ENCODE measurements at regions not wholly inside any gene's neighbourhood (a gene's known extent, or its start where the extent isn't known, plus 50 kb on each side); places are given as distances from the start of the nearest gene placed in this dataset.

DNA sequence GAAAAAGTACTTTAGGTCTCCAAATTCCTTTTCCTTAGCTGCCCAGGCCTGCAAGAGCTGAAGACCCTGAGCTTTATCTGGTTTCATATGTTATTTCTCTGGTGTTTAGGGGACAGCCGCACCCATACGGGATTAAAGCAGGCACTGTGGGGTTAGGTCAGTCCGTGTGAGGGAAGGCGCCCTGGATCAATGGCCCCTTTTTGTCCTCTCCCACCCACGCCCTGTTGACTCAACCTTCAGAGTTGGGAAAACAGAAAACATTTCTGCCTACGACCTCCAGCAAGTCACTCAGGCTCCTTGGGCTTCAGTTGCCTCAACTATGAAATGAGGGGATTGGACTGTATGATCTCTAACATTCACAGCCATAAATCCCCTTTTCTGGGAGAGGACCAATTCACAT is 55.2 kb upstream of the BARX2 start (continued):
- TF ChIP-seq, protein P1, sequence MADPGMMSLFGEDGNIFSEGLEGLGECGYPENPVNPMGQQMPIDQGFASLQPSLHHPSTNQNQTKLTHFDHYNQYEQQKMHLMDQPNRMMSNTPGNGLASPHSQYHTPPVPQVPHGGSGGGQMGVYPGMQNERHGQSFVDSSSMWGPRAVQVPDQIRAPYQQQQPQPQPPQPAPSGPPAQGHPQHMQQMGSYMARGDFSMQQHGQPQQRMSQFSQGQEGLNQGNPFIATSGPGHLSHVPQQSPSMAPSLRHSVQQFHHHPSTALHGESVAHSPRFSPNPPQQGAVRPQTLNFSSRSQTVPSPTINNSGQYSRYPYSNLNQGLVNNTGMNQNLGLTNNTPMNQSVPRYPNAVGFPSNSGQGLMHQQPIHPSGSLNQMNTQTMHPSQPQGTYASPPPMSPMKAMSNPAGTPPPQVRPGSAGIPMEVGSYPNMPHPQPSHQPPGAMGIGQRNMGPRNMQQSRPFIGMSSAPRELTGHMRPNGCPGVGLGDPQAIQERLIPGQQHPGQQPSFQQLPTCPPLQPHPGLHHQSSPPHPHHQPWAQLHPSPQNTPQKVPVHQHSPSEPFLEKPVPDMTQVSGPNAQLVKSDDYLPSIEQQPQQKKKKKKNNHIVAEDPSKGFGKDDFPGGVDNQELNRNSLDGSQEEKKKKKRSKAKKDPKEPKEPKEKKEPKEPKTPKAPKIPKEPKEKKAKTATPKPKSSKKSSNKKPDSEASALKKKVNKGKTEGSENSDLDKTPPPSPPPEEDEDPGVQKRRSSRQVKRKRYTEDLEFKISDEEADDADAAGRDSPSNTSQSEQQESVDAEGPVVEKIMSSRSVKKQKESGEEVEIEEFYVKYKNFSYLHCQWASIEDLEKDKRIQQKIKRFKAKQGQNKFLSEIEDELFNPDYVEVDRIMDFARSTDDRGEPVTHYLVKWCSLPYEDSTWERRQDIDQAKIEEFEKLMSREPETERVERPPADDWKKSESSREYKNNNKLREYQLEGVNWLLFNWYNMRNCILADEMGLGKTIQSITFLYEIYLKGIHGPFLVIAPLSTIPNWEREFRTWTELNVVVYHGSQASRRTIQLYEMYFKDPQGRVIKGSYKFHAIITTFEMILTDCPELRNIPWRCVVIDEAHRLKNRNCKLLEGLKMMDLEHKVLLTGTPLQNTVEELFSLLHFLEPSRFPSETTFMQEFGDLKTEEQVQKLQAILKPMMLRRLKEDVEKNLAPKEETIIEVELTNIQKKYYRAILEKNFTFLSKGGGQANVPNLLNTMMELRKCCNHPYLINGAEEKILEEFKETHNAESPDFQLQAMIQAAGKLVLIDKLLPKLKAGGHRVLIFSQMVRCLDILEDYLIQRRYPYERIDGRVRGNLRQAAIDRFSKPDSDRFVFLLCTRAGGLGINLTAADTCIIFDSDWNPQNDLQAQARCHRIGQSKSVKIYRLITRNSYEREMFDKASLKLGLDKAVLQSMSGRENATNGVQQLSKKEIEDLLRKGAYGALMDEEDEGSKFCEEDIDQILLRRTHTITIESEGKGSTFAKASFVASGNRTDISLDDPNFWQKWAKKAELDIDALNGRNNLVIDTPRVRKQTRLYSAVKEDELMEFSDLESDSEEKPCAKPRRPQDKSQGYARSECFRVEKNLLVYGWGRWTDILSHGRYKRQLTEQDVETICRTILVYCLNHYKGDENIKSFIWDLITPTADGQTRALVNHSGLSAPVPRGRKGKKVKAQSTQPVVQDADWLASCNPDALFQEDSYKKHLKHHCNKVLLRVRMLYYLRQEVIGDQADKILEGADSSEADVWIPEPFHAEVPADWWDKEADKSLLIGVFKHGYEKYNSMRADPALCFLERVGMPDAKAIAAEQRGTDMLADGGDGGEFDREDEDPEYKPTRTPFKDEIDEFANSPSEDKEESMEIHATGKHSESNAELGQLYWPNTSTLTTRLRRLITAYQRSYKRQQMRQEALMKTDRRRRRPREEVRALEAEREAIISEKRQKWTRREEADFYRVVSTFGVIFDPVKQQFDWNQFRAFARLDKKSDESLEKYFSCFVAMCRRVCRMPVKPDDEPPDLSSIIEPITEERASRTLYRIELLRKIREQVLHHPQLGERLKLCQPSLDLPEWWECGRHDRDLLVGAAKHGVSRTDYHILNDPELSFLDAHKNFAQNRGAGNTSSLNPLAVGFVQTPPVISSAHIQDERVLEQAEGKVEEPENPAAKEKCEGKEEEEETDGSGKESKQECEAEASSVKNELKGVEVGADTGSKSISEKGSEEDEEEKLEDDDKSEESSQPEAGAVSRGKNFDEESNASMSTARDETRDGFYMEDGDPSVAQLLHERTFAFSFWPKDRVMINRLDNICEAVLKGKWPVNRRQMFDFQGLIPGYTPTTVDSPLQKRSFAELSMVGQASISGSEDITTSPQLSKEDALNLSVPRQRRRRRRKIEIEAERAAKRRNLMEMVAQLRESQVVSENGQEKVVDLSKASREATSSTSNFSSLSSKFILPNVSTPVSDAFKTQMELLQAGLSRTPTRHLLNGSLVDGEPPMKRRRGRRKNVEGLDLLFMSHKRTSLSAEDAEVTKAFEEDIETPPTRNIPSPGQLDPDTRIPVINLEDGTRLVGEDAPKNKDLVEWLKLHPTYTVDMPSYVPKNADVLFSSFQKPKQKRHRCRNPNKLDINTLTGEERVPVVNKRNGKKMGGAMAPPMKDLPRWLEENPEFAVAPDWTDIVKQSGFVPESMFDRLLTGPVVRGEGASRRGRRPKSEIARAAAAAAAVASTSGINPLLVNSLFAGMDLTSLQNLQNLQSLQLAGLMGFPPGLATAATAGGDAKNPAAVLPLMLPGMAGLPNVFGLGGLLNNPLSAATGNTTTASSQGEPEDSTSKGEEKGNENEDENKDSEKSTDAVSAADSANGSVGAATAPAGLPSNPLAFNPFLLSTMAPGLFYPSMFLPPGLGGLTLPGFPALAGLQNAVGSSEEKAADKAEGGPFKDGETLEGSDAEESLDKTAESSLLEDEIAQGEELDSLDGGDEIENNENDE (IDR thresholded peaks at IDR 0.05; ENCODE audit: insufficient replicate concordance, low read length): no peak
- TF ChIP-seq, protein P2, sequence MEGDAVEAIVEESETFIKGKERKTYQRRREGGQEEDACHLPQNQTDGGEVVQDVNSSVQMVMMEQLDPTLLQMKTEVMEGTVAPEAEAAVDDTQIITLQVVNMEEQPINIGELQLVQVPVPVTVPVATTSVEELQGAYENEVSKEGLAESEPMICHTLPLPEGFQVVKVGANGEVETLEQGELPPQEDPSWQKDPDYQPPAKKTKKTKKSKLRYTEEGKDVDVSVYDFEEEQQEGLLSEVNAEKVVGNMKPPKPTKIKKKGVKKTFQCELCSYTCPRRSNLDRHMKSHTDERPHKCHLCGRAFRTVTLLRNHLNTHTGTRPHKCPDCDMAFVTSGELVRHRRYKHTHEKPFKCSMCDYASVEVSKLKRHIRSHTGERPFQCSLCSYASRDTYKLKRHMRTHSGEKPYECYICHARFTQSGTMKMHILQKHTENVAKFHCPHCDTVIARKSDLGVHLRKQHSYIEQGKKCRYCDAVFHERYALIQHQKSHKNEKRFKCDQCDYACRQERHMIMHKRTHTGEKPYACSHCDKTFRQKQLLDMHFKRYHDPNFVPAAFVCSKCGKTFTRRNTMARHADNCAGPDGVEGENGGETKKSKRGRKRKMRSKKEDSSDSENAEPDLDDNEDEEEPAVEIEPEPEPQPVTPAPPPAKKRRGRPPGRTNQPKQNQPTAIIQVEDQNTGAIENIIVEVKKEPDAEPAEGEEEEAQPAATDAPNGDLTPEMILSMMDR (IDR thresholded peaks at IDR 0.05; ENCODE audit: control extremely low read depth in 1 of 3, insufficient read depth in 1 of 3, low read depth in 1 of 3, low read length in 3 of 3): no peak

Measured in H1 (cell line).